ENCODE measurements at regions not wholly inside any gene's neighbourhood (a gene's known extent, or its start where the extent isn't known, plus 50 kb on each side); places are given as distances from the start of the nearest gene placed in this dataset.

DNA sequence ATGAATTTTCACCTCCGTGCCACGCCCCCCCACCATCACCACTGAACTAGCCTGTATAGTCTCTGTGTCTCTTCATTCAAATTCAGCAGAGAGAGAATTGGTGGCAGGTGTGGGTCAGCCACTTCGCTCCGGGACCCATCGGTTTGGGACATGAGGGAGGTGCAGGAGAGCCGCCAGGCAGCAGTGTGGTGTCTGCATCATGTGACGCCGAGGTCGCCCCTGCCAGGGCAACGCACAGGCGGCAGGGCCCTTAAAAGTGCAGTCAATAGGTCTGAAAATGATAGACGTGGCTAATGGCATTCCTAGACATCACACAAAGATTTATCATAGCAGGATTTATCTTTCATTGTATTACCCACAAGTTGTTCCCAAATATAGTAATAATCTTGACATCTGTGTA lies 100.6 kb upstream of the RNF32 start:
- TF ChIP-seq, protein P1, sequence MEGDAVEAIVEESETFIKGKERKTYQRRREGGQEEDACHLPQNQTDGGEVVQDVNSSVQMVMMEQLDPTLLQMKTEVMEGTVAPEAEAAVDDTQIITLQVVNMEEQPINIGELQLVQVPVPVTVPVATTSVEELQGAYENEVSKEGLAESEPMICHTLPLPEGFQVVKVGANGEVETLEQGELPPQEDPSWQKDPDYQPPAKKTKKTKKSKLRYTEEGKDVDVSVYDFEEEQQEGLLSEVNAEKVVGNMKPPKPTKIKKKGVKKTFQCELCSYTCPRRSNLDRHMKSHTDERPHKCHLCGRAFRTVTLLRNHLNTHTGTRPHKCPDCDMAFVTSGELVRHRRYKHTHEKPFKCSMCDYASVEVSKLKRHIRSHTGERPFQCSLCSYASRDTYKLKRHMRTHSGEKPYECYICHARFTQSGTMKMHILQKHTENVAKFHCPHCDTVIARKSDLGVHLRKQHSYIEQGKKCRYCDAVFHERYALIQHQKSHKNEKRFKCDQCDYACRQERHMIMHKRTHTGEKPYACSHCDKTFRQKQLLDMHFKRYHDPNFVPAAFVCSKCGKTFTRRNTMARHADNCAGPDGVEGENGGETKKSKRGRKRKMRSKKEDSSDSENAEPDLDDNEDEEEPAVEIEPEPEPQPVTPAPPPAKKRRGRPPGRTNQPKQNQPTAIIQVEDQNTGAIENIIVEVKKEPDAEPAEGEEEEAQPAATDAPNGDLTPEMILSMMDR (IDR thresholded peaks at IDR 0.05; ENCODE audit: borderline replicate concordance, extremely low read depth, insufficient read depth) = no peak
- H3K4me1 ChIP-seq (ENCODE audit: control insufficient read depth in 2 of 3, insufficient read depth in 2 of 3, low read depth in 1 of 3, low read length in 3 of 3) = no peaks in the 10 kb centered on the region
- H3K4me3 ChIP-seq (ENCODE audit: low read length in 3 of 3) = no peak overlapping the region
- FAIRE-seq = no peak
- DNase-seq = no peak
- intact Hi-C loops (cut with DNase I) = no loop called here
- no peak overlapping the region for H3K9ac ChIP-seq (ENCODE audit: low read length in 3 of 3)
- H3K27me3 ChIP-seq (ENCODE audit: control insufficient read depth, insufficient read depth, low read length) = no peaks in the 10 kb centered on the region
- H3K27ac ChIP-seq (ENCODE audit: low read depth in 2 of 2, low read length in 2 of 2) = no peak overlapping the region
- no peaks in the 10 kb centered on the region for H3K36me3 ChIP-seq (ENCODE audit: control insufficient read depth in 2 of 3, insufficient read depth in 3 of 3, low read length in 3 of 3)
- H3K9me3 ChIP-seq (ENCODE audit: control insufficient read depth in 2 of 3, insufficient read depth in 1 of 3, low read length in 3 of 3) = no peaks in the 10 kb centered on the region

DNA sequence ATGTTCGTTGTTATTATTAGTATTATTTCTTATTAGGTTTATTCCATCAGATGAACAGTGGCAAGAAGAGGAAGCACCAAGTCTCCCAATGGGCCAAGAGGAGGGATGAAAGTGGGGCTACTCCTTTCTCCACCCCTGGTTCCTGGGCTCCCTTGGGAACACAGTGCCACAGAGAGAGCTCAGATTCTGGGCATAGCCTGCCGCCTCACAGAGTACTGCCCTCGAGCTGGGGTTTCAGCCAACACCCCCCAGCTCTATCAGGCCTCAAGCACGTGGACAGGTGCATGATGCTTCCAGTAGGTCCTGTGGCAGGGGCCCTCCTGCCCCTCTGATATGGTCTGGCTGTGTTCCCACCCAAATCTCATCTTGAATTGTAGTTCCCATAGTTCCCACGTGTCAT lies 103.6 kb upstream of the RNF32 start:
- TF ChIP-seq, protein P1 (IDR thresholded peaks at IDR 0.05; ENCODE audit: borderline replicate concordance, extremely low read depth, insufficient read depth) = no peak
- no peak overlapping the region for H3K4me3 ChIP-seq (ENCODE audit: low read length in 3 of 3)
- intact Hi-C loops (cut with DNase I) = no loop called here
- H3K9ac ChIP-seq (ENCODE audit: low read length in 3 of 3) = no peak overlapping the region
- H3K4me1 ChIP-seq (ENCODE audit: control insufficient read depth in 2 of 3, insufficient read depth in 2 of 3, low read depth in 1 of 3, low read length in 3 of 3) = no peaks in the 10 kb centered on the region
- H3K9me3 ChIP-seq (ENCODE audit: control insufficient read depth in 2 of 3, insufficient read depth in 1 of 3, low read length in 3 of 3) = no peaks in the 10 kb centered on the region
- no peaks in the 10 kb centered on the region for H3K27me3 ChIP-seq (ENCODE audit: control insufficient read depth, insufficient read depth, low read length)
- H3K36me3 ChIP-seq (ENCODE audit: control insufficient read depth in 2 of 3, insufficient read depth in 3 of 3, low read length in 3 of 3) = no peaks in the 10 kb centered on the region
- FAIRE-seq (no peak), DNase-seq (no peak)
- no peak overlapping the region for H3K27ac ChIP-seq (ENCODE audit: low read depth in 2 of 2, low read length in 2 of 2)

DNA sequence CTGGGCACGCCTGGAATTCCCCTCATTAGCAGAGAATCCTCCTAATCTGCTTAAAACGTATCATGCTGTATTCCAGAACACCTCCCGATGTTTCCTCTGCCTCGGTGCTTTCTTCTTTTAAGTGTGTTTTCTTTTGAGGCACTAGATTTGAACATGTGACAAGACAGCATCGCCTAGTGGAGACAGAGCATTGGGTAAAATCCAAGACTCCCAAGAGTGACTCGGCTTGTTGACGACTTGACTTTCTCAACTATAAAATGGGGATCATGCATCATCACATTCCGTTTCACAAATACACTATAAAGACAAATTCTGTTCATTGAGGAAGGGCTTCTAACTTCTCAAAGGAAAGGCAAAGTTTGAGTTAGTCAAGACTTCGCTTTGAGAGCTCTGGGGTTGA lies 105.6 kb upstream of the RNF32 start:
- Histone ChIP-seq H3K4me1 (ENCODE audit: control insufficient read depth in 2 of 3, insufficient read depth in 2 of 3, low read depth in 1 of 3, low read length in 3 of 3) (no peaks in the 10 kb centered on the region), H3K4me3 (ENCODE audit: low read length in 3 of 3) (no peak overlapping the region), H3K36me3 (ENCODE audit: control insufficient read depth in 2 of 3, insufficient read depth in 3 of 3, low read length in 3 of 3) (no peaks in the 10 kb centered on the region), H3K9ac (ENCODE audit: low read length in 3 of 3) (no peak overlapping the region), H3K27me3 (ENCODE audit: control insufficient read depth, insufficient read depth, low read length) (no peaks in the 10 kb centered on the region), H3K27ac (ENCODE audit: low read depth in 2 of 2, low read length in 2 of 2) (no peak overlapping the region), H3K9me3 (ENCODE audit: control insufficient read depth in 2 of 3, insufficient read depth in 1 of 3, low read length in 3 of 3) (no peaks in the 10 kb centered on the region)
- TF ChIP-seq, protein P1 (IDR thresholded peaks at IDR 0.05; ENCODE audit: borderline replicate concordance, extremely low read depth, insufficient read depth) = no peak
- FAIRE-seq = no peak
- DNase-seq = no peak
- intact Hi-C loops (cut with DNase I) = no loop called here

DNA sequence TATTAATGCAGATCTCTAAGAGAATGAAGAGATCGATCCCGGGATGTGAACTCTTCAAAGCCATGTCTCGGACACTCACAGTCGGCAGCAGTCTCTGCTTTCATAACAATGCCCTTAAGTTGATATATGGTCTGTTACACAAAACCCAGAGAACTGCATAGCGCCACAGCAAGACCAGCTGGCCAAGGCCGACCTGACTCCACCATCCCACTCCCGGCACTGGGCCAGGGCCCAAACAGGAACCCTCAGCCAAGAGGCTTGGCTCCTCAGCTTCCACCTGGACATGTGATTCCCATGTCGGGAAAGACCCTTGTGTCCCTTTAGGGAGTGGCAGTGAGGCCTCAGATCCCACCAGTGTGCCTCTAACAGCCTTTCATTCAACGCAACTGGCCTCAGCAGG lies 106.6 kb upstream of the RNF32 start:
- TF ChIP-seq, protein P1 (IDR thresholded peaks at IDR 0.05; ENCODE audit: borderline replicate concordance, extremely low read depth, insufficient read depth) = no peak
- intact Hi-C loops (cut with DNase I) = no loop called here
- FAIRE-seq = no peak
- DNase-seq = no peak
- Histone ChIP-seq H3K9me3 (ENCODE audit: control insufficient read depth in 2 of 3, insufficient read depth in 1 of 3, low read length in 3 of 3) (no peaks in the 10 kb centered on the region), H3K27me3 (ENCODE audit: control insufficient read depth, insufficient read depth, low read length) (no peaks in the 10 kb centered on the region), H3K27ac (ENCODE audit: low read depth in 2 of 2, low read length in 2 of 2) (no peak overlapping the region), H3K9ac (ENCODE audit: low read length in 3 of 3) (no peak overlapping the region), H3K4me1 (ENCODE audit: control insufficient read depth in 2 of 3, insufficient read depth in 2 of 3, low read depth in 1 of 3, low read length in 3 of 3) (no peaks in the 10 kb centered on the region), H3K4me3 (ENCODE audit: low read length in 3 of 3) (no peak overlapping the region), H3K36me3 (ENCODE audit: control insufficient read depth in 2 of 3, insufficient read depth in 3 of 3, low read length in 3 of 3) (no peaks in the 10 kb centered on the region)

All from kidney (tissue), 13 donors.